ENCODE measurements at regions not wholly inside any gene's neighbourhood (a gene's known extent, or its start where the extent isn't known, plus 50 kb on each side); places are given as distances from the start of the nearest gene placed in this dataset.

DNA sequence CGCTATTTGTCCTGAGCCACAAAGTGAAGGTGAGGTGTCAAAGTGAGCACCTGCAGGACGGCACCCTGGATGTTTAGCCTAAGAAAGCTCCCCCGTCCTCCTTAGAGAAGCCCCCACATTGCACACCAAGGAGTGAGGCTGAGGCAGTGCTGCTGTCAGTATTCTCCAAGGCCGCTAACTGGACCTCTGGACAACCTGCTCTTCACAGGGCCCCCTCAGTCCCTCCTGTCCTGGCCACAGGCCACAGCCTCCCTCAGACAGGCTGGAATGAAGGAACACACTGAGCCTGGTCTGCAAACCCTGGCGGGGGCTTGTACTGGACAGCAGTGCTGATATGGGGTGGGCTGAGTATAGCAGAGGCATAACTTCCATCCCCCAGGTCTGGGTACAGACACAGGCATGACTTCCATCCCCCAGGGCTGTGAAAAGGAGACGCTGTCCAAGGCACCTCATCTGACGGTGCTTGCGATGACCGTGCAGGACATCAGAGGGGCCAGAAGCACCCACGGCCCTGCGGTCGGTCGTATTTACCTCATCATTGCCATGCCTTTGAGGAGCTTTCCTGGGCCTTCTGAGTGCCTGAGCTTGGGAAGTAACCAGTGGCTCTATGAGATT, 82.4 kb upstream of the DIO3 start:
- DNase-seq = no peak

DNA sequence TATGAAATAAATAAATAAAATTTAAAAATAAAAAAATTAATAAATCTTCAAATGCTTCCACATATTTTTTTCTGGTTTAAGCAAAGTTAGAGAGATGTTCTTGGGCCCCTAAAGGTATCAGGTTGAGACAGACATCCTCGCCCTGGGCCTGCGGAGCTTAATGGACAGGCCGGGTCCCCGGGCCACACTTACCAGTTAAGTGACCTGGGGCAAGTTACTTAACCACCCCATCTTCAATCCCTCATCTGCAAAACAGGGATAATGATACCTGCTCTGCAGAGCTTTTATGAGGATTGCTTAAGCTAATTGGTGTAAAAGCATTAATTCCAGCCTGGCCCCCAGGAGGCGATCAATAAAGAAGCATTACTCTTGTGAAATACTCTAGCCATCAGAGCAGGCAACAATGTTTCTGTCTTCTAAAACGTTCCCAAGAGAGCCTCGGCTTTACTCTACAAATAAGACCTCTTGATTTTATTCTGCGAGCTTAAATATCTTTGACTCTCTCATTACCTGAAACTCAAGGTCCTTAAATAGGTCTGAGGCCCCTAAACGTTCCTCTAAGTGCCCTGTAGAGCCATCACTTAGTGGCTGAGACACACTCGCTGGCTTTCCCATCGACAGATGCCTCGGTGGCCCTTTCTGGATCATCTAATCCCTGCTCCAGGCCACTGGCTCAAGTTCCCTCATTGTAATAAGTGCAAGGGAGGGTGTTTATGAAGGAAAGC, 81.1 kb upstream of the DIO3 start:
- DNase-seq = peak; percentile 16

DNA sequence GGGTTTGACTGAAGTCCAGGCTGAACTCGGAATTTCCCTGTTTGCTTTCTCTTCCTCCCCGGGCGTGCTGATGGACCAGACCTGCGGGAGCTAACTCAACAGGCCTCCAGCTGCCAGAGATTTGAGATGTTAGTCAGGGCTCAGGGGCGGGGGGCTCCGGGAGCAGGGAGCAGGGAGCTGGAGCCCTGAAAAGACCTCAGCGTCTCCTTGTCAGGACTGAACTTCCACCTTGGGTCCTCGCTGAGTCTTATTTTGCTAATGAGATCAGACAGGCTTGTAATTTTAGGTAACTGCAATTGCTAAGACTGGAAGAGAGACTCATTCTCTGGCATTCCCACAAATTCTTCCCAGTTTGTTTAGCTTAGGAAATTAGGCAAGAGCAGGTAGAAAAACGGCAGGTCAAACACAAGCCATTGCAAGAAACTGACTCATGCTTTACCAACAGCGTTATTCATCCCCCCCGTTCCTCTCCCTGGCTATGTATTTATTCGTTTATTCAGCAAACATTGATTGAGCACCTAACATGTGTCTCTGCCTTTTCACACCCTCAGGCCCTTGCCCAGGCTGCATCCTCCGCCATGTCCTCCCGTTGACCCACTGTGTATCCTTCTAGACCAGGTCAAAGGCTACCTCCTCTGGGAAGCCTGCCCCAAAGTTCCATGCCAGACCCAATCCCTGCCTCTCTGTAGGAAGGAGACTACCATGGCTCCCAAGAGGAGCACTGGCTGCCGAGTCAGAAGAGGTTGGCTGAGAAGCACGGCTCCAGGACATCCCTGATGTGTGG, 80.4 kb upstream of the DIO3 start:
- no peak for DNase-seq

DNA sequence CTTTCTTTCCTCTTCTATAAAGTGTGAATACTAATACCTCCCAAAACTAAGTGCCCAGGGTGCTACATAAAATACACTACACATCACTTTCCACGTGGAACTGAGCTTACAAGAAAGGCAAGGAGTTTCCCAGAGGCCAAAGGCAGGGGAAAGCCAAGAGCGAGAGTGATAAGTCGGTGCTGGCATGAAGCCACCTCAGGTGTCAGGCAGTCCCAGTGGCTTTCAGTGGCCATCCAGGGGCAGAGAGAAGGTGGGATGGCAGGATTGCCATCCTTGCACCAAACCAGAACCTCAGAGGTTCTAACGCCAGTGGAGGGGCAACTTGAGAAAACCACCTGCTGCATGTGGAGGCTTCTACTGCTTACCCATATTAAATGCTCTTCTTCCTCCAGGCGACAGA, 79.7 kb upstream of the DIO3 start:
- no peak for DNase-seq

DNA sequence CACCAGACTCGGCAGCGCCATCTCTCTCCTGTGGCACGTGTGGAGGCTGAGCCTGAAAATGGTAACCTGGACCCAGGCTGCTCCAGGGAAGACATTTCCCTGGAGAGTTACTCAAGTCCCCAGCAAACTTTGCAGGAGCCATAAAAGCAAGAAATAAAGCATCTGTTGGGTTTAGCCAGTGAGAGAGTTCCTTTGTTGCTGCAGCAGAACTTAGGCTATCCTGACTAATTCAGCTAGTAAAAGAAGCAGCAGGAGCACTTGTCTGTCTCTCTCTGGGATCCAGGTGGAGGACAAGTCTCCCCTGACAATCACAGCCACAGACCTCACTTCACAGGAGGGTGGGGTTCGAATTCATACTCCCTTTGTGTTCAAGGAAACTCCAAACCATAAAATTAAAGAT, 79.2 kb upstream of the DIO3 start:
- DNase-seq = no peak

DNA sequence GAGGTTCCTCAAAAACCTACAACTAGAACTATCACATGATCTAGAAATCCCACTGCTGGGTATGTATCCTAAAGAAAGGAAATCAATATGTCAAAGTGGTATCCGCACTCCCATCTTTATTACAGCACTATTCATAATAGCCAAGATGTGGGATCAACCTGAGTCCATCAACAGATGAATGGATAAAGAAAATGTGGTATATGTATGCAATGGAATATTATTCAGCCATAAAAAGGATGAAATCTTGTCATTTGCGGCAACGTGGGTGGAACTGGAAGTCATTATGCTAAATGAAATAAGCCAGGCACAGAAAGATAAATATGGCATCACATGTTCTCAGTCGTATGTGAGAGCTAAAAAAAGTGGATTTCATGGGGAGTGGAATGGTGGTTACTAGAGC, 77.5 kb upstream of the DIO3 start:
- no peak for DNase-seq

DNA sequence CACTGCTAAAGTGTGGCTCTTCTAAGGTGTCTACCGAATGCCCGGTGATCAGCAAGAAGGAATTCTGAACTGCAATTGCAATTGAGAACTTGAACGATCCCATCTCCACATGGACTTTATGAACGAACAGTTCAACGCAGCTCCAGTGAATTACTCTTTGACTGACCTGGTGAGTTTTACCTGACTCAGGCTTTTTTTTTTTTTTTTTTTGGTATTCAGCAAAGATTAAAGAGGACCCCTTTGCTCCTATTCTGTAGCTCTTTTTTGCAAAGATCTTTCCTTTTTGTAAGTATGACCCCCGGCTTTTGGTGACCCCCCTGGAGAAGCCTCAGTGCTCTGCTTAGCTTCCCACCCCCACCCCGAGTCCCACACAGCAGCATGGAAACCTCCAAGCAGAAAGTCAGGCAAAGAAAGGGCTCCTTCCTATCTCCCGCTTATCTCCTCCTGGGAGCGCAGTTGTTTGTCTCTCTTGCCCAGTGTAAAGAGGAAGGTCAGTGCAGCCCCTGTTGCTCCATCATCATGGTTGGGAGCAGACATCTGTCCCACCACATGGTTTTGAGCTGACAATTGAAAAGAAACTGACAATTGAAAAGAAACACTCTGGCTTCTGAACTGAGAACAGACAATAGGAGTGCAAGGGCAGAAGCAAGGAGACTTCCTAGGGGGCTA, 72.1 kb upstream of the DIO3 start:
- DNase-seq = no peak

DNA sequence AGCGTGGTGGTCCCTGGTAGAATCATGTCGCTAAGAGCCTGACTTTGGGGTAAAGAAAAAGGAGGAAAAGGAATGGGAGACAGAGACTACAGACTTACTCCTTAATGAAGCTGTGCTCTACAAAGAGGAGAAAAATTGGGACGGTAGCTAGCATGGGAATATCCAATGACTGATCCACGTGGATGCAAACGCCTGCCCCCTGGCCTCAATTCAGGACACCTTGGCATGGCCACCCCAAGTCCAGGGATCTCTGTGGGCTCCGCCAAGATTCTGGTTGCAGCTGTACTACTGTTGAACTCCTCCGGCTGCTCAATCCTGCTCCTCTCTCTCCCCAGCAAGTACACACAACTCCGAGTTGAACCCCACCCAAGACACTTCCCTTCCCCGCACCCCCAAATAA, 70.5 kb upstream of the DIO3 start:
- DNase-seq = no peak

DNA sequence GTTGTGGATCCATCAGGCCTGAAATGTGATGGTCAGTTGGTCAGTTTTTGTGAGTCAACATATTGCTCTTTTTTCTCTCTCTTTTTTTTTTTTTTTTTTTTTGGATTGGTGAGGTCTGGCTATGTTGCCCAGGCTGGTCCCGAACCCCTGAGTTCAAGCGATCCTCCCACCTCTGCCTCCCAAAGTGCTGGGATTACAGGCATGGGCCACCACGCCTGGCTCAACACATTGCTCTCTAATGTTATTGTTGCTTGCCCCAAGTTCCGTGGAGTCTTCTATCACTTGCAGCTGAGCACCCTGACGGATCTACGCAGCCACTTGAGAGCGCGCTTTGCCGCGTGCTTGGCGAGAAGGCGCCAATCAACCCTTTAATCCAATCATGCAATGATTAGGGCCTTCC, 69.5 kb upstream of the DIO3 start:
- no peak for DNase-seq

DNA sequence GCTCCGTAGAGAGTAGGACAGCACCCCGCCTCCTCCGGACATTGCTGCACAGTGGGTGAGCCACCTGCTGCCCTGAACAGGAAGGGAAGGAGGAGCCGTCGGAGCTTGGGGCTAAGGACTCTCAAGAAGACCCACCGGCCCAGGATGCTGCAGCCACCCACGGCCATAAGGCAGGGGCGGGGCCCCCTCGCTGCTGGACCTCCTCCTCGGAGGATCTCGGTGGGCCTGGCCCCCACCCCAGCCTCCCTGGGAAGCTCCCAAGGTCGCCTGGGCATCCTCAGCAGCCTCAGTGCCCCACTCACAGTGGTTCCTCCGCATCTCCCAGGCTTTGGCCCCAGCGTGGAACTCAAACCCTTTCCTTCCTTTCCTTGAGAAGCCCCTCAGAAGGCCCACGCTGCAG, 68.6 kb upstream of the DIO3 start:
- DNase-seq = no peak

DNA sequence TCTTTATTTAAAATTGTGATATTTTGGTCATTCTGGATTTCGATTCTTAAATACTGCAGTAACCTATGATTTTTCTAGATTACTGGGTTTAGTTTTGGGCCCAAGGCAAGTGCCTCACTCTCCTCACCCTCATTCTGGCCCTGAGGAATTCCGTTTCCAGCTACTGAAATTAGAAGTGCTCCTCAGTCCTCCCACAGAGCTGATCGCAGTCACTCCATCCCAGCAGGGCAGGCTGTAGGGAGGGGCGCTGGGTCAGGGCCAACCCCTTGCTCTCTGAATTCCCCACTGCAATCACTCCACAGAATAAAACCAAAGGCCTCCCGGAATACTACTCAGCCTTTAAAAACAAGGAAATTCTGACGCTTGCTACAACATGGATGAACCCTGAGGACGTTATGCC, 66.5 kb upstream of the DIO3 start:
- no peak for DNase-seq

DNA sequence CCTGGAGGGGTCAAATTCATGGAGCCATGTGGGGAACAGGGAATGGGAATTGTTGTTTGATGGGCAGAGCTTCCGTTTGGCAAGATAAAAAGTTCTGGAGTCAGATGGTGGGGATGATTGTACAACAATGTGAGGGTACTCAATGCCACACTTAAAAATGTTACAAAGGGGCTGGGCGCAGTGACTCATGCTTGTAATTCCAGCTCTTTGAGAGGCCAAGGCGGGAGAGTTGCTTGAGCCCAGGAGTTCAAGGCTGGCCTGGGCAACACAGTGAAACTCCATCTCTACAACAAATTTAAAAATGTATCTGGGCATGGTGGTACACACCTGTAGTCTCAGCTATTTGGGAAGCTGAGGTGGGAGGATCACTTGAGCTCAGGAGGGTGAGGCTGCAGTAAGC, 66.0 kb upstream of the DIO3 start:
- no peak for DNase-seq

DNA sequence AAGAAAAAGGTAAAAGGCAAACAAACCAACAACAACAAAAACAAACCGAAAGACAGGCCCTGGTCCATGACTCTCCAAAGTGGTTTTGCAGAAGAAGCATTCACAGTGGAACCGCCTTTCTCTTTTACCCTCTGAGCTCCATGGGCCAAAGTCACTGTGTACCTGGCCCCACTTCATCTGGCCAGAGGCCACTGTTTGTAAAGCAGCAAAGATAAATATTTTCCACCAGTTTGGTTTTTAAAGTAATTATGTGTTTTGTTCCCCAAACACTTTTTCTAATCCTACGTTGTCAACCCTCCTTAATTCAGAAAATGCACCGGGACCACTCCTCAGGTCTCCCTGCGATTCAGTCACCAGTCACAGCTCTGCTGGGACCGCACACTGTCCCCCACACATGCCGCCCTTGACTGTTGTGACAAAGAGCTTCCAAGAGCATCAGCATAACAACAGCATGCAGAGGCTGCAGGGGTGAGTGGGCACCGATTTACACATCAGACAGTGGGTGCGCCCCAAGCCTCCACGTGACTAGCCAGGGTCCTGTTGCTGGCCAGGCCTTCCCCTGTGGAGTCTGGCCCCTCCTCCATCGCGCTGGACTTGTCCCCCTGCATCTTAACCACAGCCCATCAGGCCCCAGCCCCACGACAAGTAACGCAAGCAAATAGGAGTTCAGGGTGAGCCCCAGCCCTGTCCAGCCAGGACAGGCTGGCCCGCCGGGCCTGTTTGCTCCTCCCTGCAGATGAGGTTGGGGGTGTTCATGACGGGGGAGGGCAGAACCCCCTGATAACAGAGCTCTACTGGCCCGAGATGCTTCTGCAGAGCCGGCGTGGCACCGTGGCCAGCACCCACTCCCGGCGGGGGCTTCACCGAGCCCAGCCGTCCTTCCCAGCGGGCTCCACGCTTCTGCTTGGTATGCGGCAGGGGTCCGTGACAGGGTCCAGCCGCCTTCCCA, 65.2 kb upstream of the DIO3 start:
- DNase-seq = no peak

DNA sequence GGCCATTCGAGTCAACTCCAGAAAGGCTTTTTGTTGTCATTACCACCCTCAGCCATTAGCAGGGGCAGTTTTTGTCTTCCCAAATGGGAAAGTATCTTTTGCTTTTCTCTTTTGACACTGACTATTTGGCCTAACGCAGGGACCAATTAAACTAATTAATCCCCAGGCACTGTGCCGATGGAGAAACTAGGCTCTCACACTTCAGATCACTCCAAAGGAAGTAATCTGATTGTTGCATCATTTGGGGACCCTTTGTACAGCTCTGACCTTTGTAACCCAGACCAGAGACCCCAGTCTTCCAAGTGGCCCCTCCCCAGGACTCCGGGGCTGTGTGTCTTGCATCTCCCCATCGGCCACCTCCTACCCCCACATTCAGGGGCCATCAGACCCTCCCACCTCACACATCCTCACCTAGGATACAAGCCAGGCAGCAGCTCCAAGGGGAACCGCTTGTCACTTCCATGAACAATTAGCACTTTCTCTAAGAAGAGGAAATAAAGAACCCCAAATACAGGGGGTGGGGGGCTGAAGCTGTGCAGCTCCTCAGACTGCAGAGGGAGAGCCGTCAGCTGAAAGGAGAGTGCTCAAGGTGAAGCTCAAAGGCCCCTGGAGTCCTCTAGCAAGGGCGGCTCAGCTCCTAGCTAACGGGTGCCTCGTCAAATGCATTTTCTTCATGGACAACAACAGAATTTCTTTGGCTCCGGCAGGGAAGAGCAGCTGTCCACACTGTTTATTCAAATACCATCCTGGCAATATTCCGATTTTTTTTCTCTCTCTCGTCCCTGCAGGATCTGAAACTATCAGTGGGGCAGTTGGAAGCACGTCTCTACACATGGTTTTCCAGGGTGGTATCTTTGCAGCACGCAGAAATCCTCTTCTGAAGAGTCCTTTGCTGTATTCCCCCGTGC, 64.3 kb upstream of the DIO3 start:
- DNase-seq = no peak

DNA sequence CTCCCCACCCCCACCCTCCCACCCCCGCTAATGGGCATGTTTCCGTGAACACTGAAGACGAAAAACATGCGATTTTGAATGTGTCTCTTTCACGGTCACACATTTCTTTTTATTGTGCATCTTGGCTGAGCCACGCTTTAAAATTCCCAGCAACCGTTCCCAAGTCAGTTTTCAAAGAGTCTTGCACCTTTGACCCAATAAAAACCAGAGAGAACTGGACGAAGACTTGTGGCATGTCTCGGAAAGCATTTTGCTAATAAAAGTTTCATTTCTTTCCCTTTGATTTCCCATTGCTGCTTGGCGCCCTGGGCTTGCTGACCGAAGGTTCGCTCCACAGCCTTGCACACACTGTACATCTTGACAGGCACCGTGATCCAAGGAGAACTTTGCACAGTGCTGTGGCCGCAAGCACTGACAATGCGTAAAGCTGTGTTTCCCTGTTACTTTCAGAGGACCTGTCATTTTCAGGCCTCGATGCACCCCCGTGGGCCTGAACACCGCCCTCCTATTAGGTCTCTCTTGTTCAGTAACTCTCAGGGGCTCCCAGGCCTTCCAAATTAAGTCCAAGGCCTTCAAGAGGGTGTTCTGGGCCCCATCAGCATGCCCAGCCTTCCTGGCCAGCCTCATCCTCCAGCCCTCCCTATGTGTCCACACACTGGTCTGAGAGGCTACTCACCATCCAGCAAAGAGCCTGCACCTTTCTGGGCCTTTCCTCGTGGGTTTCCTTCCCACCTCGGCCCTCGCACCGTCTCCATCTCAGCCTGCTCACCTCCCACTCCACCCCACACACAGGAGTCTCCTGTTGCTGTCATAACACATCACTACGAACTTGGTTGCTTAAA, 63.4 kb upstream of the DIO3 start:
- no peak for DNase-seq

DNA sequence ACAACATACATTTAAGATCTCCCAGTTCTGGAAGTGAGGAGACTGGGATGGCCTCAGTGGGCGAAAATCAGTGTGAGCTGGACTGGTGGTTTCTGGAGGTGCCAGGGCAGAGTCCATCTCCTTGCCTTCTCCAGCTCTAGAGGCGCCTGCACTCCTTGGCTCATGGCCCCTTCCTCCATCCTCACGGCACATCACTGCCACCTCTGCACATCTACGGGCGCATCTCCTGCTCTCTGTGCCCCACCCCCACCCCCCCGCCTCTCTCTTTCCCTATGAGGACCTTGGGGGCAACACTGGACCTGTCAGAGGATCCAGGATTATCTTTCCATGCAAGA, 62.8 kb upstream of the DIO3 start:
- no peak for DNase-seq

DNA sequence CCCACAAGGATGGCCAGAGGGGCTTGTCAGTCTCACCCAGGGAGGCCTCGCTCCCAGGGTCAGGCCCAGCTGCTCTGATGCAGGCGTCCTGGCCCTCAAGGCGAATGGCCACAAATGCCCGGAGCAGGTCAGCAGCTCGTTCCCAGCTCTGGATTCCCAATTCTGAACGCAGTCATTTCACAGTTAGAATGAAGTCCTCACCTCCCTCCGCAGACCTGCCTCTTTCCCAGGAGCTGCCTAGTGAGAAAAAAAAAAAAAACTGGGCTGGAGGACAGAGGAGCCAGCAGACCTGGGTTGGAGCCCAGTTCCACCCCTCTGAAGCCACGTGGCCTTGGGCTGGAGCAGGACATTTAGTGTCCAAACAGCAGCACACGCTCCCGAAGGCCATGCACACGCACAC, 62.2 kb upstream of the DIO3 start:
- no peak for DNase-seq

DNA sequence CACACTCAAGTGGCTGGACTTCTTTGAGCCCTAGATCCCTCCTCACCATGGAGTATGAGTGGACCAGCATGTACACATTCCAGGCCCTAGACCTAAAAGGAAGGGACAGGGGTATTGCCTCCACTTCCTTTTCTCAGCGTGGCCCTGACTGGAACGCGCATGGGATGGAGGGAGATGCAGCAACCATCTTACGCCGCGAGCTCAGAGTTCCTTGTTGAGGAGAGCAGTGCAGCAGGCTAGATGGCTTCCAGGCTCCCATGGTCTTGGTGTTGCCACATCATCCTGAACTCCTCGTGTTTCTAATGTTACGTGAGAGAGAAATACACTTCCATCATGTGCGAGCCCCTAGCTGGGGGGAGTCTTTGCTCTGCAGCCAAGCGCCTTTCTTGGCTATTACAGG, 61.8 kb upstream of the DIO3 start:
- DNase-seq = no peak

DNA sequence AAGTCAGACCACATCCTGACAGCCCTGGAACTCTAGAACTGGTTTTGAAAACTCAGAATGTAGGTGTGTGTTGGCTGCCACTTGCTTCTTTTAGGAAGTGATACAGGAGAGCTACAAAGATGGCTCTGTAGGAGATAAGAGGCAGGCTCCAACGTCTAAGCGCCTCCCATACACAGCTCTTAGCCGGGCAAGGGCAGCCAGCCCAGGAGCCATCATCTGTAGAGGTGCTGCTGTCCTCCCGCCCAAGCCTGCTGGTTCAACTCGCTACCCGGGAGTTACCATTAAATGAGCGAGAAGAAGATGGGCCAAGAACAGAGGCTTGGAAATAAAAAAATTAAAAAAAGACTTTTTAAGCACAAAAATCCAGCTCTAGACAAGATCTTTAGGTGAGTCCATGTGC, 61.2 kb upstream of the DIO3 start:
- no peak for DNase-seq

DNA sequence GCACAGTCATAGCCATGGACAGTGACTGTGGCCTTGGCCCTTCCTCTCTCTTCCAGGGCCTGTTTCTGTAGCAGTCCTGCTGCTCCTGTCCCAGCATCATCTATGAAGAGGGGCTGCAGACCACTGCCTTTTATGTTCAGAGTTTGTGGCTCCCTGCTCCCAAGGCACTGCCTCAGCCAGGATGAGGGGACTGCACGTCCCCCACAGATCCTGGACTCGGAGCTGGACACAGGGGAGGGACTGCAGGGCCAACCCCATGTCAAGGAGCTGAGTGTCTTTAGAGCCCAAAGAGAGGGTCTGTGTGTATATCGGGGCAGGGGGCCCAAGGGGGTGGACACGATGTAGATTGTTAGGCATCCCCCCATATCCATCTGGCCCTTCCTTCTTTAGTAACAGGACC, 60.6 kb upstream of the DIO3 start:
- DNase-seq = no peak

DNA sequence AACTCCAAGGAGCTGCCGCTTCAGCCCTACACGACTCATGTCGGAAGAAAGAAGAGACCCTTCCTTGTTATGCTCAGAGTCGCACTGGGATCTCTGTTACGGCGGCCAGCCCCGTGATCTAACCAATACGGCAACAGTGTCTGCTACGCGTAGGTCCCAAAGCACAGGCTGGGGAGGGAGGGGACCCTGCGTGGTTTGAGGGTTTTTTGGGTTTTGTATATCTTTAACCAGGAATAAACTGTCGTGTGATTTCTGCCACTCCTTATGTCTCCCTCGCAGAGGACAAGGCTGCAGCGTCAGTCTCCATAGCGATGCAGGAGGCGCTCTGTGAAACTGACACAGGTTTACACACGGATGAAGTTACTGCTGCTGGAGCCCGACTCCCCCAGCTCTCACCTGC, 60.0 kb upstream of the DIO3 start:
- DNase-seq = no peak

Data from NCI-H1436 (cell line).